ENCODE measurements at regions not wholly inside any gene's neighbourhood (a gene's known extent, or its start where the extent isn't known, plus 50 kb on each side); places are given as distances from the start of the nearest gene placed in this dataset.

GRCh38 chr19:13652810-13653590, 111.3 kb upstream of the MRI1 start:
- TF ChIP-seq STAT1 (IDR thresholded peaks at IDR 0.05; ENCODE audit: unreplicated experiment) (no peak), POLR2AphosphoS5 (IDR thresholded peaks at IDR 0.05; ENCODE audit: low read depth) (no peak), EZH2 (IDR thresholded peaks at IDR 0.05; ENCODE audit: low read depth, unreplicated experiment) (no peak), EZH2phosphoT487 (IDR thresholded peaks at IDR 0.05; ENCODE audit: unreplicated experiment) (no peak), NANOG (IDR thresholded peaks at IDR 0.05; ENCODE audit: borderline replicate concordance) (no peak), ZNF331 (CRISPR knock-in tag; IDR thresholded peaks at IDR 0.05; ENCODE audit: low read depth) (no peak), CREB1 (CRISPR knock-in tag; IDR thresholded peaks at IDR 0.05; ENCODE audit: low read depth) (no peak), ZNF114 (CRISPR knock-in tag; IDR thresholded peaks at IDR 0.05) (no peak)
- TF ChIP-seq, protein P1, sequence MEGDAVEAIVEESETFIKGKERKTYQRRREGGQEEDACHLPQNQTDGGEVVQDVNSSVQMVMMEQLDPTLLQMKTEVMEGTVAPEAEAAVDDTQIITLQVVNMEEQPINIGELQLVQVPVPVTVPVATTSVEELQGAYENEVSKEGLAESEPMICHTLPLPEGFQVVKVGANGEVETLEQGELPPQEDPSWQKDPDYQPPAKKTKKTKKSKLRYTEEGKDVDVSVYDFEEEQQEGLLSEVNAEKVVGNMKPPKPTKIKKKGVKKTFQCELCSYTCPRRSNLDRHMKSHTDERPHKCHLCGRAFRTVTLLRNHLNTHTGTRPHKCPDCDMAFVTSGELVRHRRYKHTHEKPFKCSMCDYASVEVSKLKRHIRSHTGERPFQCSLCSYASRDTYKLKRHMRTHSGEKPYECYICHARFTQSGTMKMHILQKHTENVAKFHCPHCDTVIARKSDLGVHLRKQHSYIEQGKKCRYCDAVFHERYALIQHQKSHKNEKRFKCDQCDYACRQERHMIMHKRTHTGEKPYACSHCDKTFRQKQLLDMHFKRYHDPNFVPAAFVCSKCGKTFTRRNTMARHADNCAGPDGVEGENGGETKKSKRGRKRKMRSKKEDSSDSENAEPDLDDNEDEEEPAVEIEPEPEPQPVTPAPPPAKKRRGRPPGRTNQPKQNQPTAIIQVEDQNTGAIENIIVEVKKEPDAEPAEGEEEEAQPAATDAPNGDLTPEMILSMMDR (conservative IDR thresholded peaks at IDR 0.05; ENCODE audit: low read depth in 2 of 2): no peak
- TF ChIP-seq, protein P2, sequence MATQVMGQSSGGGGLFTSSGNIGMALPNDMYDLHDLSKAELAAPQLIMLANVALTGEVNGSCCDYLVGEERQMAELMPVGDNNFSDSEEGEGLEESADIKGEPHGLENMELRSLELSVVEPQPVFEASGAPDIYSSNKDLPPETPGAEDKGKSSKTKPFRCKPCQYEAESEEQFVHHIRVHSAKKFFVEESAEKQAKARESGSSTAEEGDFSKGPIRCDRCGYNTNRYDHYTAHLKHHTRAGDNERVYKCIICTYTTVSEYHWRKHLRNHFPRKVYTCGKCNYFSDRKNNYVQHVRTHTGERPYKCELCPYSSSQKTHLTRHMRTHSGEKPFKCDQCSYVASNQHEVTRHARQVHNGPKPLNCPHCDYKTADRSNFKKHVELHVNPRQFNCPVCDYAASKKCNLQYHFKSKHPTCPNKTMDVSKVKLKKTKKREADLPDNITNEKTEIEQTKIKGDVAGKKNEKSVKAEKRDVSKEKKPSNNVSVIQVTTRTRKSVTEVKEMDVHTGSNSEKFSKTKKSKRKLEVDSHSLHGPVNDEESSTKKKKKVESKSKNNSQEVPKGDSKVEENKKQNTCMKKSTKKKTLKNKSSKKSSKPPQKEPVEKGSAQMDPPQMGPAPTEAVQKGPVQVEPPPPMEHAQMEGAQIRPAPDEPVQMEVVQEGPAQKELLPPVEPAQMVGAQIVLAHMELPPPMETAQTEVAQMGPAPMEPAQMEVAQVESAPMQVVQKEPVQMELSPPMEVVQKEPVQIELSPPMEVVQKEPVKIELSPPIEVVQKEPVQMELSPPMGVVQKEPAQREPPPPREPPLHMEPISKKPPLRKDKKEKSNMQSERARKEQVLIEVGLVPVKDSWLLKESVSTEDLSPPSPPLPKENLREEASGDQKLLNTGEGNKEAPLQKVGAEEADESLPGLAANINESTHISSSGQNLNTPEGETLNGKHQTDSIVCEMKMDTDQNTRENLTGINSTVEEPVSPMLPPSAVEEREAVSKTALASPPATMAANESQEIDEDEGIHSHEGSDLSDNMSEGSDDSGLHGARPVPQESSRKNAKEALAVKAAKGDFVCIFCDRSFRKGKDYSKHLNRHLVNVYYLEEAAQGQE (IDR thresholded peaks at IDR 0.05; ENCODE audit: unreplicated experiment): no peak
- TF ChIP-seq, protein P3, sequence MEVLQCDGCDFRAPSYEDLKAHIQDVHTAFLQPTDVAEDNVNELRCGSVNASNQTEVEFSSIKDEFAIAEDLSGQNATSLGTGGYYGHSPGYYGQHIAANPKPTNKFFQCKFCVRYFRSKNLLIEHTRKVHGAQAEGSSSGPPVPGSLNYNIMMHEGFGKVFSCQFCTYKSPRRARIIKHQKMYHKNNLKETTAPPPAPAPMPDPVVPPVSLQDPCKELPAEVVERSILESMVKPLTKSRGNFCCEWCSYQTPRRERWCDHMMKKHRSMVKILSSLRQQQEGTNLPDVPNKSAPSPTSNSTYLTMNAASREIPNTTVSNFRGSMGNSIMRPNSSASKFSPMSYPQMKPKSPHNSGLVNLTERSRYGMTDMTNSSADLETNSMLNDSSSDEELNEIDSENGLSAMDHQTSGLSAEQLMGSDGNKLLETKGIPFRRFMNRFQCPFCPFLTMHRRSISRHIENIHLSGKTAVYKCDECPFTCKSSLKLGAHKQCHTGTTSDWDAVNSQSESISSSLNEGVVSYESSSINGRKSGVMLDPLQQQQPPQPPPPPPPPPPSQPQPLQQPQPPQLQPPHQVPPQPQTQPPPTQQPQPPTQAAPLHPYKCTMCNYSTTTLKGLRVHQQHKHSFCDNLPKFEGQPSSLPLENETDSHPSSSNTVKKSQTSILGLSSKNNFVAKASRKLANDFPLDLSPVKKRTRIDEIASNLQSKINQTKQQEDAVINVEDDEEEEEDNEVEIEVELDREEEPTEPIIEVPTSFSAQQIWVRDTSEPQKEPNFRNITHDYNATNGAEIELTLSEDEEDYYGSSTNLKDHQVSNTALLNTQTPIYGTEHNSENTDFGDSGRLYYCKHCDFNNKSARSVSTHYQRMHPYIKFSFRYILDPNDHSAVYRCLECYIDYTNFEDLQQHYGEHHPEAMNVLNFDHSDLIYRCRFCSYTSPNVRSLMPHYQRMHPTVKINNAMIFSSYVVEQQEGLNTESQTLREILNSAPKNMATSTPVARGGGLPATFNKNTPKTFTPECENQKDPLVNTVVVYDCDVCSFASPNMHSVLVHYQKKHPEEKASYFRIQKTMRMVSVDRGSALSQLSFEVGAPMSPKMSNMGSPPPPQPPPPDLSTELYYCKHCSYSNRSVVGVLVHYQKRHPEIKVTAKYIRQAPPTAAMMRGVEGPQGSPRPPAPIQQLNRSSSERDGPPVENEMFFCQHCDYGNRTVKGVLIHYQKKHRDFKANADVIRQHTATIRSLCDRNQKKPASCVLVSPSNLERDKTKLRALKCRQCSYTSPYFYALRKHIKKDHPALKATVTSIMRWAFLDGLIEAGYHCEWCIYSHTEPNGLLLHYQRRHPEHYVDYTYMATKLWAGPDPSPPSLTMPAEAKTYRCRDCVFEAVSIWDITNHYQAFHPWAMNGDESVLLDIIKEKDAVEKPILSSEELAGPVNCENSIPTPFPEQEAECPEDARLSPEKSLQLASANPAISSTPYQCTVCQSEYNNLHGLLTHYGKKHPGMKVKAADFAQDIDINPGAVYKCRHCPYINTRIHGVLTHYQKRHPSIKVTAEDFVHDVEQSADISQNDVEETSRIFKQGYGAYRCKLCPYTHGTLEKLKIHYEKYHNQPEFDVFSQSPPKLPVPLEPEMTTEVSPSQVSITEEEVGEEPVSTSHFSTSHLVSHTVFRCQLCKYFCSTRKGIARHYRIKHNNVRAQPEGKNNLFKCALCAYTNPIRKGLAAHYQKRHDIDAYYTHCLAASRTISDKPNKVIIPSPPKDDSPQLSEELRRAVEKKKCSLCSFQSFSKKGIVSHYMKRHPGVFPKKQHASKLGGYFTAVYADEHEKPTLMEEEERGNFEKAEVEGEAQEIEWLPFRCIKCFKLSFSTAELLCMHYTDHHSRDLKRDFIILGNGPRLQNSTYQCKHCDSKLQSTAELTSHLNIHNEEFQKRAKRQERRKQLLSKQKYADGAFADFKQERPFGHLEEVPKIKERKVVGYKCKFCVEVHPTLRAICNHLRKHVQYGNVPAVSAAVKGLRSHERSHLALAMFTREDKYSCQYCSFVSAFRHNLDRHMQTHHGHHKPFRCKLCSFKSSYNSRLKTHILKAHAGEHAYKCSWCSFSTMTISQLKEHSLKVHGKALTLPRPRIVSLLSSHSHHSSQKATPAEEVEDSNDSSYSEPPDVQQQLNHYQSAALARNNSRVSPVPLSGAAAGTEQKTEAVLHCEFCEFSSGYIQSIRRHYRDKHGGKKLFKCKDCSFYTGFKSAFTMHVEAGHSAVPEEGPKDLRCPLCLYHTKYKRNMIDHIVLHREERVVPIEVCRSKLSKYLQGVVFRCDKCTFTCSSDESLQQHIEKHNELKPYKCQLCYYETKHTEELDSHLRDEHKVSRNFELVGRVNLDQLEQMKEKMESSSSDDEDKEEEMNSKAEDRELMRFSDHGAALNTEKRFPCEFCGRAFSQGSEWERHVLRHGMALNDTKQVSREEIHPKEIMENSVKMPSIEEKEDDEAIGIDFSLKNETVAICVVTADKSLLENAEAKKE (CRISPR knock-in tag; IDR thresholded peaks at IDR 0.05): no peak
- TF ChIP-seq, protein P4, sequence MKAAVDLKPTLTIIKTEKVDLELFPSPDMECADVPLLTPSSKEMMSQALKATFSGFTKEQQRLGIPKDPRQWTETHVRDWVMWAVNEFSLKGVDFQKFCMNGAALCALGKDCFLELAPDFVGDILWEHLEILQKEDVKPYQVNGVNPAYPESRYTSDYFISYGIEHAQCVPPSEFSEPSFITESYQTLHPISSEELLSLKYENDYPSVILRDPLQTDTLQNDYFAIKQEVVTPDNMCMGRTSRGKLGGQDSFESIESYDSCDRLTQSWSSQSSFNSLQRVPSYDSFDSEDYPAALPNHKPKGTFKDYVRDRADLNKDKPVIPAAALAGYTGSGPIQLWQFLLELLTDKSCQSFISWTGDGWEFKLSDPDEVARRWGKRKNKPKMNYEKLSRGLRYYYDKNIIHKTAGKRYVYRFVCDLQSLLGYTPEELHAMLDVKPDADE (IDR thresholded peaks at IDR 0.05): no peak

All from GM23338 (cell line).